ENCODE measurements at regions not wholly inside any gene's neighbourhood (a gene's known extent, or its start where the extent isn't known, plus 50 kb on each side); places are given as distances from the start of the nearest gene placed in this dataset.

DNA sequence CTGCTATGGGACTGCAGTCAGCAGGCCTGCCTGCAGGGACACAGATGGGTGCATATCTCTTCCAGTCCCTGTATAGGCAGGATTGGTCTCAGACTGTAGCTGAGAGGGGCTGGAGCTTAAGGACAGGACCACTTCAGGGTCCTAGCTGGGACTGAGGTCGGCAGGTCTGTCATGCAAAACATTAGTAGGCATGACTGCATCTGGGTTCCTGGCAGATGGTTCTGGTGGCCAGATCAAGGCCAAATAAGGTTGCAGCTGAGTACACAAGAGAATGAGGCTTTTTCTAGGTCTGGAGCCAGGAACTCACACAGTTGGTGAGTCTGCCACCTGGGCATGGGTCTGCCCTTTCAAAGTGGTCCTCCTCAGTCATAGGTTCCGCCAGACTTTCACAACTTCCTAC is 155.8 kb downstream of the TPH2 start (continued):
- TF ChIP-seq, protein P1, sequence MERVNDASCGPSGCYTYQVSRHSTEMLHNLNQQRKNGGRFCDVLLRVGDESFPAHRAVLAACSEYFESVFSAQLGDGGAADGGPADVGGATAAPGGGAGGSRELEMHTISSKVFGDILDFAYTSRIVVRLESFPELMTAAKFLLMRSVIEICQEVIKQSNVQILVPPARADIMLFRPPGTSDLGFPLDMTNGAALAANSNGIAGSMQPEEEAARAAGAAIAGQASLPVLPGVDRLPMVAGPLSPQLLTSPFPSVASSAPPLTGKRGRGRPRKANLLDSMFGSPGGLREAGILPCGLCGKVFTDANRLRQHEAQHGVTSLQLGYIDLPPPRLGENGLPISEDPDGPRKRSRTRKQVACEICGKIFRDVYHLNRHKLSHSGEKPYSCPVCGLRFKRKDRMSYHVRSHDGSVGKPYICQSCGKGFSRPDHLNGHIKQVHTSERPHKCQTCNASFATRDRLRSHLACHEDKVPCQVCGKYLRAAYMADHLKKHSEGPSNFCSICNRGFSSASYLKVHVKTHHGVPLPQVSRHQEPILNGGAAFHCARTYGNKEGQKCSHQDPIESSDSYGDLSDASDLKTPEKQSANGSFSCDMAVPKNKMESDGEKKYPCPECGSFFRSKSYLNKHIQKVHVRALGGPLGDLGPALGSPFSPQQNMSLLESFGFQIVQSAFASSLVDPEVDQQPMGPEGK (CRISPR knock-in tag; IDR thresholded peaks at IDR 0.05; ENCODE audit: borderline replicate concordance) = no peak
- TF ChIP-seq CSDC2 (CRISPR knock-in tag; IDR thresholded peaks at IDR 0.05) = no peak

DNA sequence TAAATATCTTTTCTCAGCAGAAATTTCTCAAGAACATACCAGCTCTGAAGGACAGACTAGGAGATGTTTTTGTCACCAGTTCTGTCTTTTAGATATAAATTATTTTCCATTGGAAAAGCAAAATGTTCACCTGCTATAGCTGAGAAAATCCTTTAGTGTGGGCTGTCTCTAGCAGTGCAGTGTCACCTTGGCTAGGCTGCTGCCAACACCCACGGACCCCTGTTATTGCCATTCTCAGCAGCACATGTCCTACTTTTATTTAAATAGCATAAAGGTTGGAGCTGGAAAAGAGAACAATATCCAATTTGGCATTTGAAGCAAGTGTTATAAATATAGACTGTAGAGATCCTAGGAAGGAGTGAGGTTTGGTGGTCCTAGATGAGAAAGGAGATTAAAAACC is 156.4 kb downstream of the TPH2 start:
- no peak for ATAC-seq
- TF ChIP-seq SNAI2 (CRISPR knock-in tag; IDR thresholded peaks at IDR 0.05) (no peak), ZNF565 (CRISPR knock-in tag; conservative IDR thresholded peaks at IDR 0.05; ENCODE audit: low read depth) (no peak)
- TF ChIP-seq, protein P1 (CRISPR knock-in tag; IDR thresholded peaks at IDR 0.05; ENCODE audit: borderline replicate concordance) = no peak

DNA sequence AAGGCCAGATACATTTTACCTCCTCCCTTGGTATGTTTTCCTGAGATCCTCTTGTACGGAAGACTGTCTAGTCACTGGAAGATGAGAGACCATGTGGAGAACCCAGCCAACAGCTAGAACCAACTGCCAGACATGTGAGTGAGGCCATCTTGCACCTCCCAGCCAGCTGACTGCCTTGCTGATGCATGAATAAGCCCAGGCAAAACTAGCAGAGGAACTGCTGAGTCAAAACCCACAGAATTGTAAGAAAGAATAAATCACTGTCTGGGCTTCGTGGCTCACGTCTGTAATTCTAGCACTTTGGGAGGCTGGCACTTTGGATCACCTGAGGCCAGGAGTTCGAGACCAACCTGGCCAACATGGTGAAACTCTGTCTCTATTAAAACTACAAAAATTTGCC is 160.0 kb downstream of the TPH2 start:
- TF ChIP-seq SNAI2 (CRISPR knock-in tag; IDR thresholded peaks at IDR 0.05) (no peak), ISL1 (CRISPR knock-in tag; IDR thresholded peaks at IDR 0.05) (no peak), ARNTL (CRISPR knock-in tag; IDR thresholded peaks at IDR 0.05; ENCODE audit: borderline replicate concordance, low read depth) (no peak), TOX (CRISPR knock-in tag; IDR thresholded peaks at IDR 0.05; ENCODE audit: borderline replicate concordance) (no peak), GLIS3 (CRISPR knock-in tag; IDR thresholded peaks at IDR 0.05) (no peak), ESRRG (CRISPR knock-in tag; IDR thresholded peaks at IDR 0.05) (no peak), ZFP30 (CRISPR knock-in tag; IDR thresholded peaks at IDR 0.05) (no peak), ZFP3 (CRISPR knock-in tag; IDR thresholded peaks at IDR 0.05) (no peak), ZC3H10 (CRISPR knock-in tag; IDR thresholded peaks at IDR 0.05) (no peak), ZNF565 (CRISPR knock-in tag; conservative IDR thresholded peaks at IDR 0.05; ENCODE audit: low read depth) (no peak), TCF4 (CRISPR knock-in tag; IDR thresholded peaks at IDR 0.05; ENCODE audit: borderline replicate concordance) (no peak), OSR1 (CRISPR knock-in tag; IDR thresholded peaks at IDR 0.05) (no peak), ZNF8 (CRISPR knock-in tag; IDR thresholded peaks at IDR 0.05) (no peak)
- TF ChIP-seq, protein P1 (CRISPR knock-in tag; IDR thresholded peaks at IDR 0.05; ENCODE audit: borderline replicate concordance) = no peak
- TF ChIP-seq, protein P2, sequence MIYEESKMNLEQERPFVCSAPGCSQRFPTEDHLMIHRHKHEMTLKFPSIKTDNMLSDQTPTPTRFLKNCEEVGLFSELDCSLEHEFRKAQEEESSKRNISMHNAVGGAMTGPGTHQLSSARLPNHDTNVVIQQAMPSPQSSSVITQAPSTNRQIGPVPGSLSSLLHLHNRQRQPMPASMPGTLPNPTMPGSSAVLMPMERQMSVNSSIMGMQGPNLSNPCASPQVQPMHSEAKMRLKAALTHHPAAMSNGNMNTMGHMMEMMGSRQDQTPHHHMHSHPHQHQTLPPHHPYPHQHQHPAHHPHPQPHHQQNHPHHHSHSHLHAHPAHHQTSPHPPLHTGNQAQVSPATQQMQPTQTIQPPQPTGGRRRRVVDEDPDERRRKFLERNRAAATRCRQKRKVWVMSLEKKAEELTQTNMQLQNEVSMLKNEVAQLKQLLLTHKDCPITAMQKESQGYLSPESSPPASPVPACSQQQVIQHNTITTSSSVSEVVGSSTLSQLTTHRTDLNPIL (CRISPR knock-in tag; IDR thresholded peaks at IDR 0.05; ENCODE audit: low read depth) = no peak
- TF ChIP-seq, protein P3, sequence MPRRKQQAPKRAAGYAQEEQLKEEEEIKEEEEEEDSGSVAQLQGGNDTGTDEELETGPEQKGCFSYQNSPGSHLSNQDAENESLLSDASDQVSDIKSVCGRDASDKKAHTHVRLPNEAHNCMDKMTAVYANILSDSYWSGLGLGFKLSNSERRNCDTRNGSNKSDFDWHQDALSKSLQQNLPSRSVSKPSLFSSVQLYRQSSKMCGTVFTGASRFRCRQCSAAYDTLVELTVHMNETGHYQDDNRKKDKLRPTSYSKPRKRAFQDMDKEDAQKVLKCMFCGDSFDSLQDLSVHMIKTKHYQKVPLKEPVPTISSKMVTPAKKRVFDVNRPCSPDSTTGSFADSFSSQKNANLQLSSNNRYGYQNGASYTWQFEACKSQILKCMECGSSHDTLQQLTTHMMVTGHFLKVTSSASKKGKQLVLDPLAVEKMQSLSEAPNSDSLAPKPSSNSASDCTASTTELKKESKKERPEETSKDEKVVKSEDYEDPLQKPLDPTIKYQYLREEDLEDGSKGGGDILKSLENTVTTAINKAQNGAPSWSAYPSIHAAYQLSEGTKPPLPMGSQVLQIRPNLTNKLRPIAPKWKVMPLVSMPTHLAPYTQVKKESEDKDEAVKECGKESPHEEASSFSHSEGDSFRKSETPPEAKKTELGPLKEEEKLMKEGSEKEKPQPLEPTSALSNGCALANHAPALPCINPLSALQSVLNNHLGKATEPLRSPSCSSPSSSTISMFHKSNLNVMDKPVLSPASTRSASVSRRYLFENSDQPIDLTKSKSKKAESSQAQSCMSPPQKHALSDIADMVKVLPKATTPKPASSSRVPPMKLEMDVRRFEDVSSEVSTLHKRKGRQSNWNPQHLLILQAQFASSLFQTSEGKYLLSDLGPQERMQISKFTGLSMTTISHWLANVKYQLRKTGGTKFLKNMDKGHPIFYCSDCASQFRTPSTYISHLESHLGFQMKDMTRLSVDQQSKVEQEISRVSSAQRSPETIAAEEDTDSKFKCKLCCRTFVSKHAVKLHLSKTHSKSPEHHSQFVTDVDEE (CRISPR knock-in tag; IDR thresholded peaks at IDR 0.05) = no peak
- TF ChIP-seq, protein P4, sequence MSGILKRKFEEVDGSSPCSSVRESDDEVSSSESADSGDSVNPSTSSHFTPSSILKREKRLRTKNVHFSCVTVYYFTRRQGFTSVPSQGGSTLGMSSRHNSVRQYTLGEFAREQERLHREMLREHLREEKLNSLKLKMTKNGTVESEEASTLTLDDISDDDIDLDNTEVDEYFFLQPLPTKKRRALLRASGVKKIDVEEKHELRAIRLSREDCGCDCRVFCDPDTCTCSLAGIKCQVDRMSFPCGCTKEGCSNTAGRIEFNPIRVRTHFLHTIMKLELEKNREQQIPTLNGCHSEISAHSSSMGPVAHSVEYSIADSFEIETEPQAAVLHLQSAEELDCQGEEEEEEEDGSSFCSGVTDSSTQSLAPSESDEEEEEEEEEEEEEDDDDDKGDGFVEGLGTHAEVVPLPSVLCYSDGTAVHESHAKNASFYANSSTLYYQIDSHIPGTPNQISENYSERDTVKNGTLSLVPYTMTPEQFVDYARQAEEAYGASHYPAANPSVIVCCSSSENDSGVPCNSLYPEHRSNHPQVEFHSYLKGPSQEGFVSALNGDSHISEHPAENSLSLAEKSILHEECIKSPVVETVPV (CRISPR knock-in tag; IDR thresholded peaks at IDR 0.05) = no peak
- TF ChIP-seq, protein P5, sequence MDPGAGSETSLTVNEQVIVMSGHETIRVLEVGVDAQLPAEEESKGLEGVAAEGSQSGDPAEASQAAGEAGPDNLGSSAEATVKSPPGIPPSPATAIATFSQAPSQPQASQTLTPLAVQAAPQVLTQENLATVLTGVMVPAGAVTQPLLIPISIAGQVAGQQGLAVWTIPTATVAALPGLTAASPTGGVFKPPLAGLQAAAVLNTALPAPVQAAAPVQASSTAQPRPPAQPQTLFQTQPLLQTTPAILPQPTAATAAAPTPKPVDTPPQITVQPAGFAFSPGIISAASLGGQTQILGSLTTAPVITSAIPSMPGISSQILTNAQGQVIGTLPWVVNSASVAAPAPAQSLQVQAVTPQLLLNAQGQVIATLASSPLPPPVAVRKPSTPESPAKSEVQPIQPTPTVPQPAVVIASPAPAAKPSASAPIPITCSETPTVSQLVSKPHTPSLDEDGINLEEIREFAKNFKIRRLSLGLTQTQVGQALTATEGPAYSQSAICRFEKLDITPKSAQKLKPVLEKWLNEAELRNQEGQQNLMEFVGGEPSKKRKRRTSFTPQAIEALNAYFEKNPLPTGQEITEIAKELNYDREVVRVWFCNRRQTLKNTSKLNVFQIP (CRISPR knock-in tag; IDR thresholded peaks at IDR 0.05; ENCODE audit: borderline replicate concordance, low read depth) = no peak
- ATAC-seq = no peak
